ENCODE measurements at regions not wholly inside any gene's neighbourhood (a gene's known extent, or its start where the extent isn't known, plus 50 kb on each side); places are given as distances from the start of the nearest gene placed in this dataset.
"Not testable (repeated sequence)": the region's sequence is repeated elsewhere in the genome, so short reads cannot be mapped to it uniquely, and the experiment has no call there.

DNA sequence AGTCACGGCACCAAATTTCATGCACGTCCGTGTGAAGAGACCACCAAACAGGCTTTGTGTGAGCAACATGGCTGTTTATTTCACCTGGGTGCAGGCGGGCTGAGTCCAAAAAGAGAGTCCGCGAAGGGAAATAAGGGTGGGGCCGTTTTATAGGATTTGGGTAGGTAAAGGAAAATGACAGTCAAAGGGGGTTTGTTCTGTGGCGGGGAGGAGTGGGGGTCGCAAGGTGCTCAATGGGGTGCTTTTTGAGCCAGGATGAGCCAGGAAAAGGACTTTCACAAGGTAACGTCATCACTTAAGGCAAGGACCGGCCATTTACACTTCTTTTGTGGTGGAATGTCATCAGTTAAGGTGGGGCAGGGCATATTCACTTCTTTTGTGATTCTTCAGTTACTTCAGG lies 702.7 kb upstream of the NEGR1 start:
- TF ChIP-seq POLR2A (IDR thresholded peaks at IDR 0.05; ENCODE audit: low read length); MYC (IDR thresholded peaks at IDR 0.05; ENCODE audit: borderline replicate concordance, low read length); SREBF2 (IDR thresholded peaks at IDR 0.05); MAZ (IDR thresholded peaks at IDR 0.05; ENCODE audit: borderline replicate concordance, low read depth, low read length); CHD2 (IDR thresholded peaks at IDR 0.05; ENCODE audit: low read length, partially characterized antibody); JUNB (IDR thresholded peaks at IDR 0.05); FOSB (CRISPR knock-in tag; IDR thresholded peaks at IDR 0.05); CBX2 (IDR thresholded peaks at IDR 0.05; ENCODE audit: borderline replicate concordance, low read depth): not testable (repeated sequence)
- TF ChIP-seq, protein P1, sequence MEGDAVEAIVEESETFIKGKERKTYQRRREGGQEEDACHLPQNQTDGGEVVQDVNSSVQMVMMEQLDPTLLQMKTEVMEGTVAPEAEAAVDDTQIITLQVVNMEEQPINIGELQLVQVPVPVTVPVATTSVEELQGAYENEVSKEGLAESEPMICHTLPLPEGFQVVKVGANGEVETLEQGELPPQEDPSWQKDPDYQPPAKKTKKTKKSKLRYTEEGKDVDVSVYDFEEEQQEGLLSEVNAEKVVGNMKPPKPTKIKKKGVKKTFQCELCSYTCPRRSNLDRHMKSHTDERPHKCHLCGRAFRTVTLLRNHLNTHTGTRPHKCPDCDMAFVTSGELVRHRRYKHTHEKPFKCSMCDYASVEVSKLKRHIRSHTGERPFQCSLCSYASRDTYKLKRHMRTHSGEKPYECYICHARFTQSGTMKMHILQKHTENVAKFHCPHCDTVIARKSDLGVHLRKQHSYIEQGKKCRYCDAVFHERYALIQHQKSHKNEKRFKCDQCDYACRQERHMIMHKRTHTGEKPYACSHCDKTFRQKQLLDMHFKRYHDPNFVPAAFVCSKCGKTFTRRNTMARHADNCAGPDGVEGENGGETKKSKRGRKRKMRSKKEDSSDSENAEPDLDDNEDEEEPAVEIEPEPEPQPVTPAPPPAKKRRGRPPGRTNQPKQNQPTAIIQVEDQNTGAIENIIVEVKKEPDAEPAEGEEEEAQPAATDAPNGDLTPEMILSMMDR (IDR thresholded peaks at IDR 0.05), result not testable (repeated sequence)
- TF ChIP-seq, protein P2, sequence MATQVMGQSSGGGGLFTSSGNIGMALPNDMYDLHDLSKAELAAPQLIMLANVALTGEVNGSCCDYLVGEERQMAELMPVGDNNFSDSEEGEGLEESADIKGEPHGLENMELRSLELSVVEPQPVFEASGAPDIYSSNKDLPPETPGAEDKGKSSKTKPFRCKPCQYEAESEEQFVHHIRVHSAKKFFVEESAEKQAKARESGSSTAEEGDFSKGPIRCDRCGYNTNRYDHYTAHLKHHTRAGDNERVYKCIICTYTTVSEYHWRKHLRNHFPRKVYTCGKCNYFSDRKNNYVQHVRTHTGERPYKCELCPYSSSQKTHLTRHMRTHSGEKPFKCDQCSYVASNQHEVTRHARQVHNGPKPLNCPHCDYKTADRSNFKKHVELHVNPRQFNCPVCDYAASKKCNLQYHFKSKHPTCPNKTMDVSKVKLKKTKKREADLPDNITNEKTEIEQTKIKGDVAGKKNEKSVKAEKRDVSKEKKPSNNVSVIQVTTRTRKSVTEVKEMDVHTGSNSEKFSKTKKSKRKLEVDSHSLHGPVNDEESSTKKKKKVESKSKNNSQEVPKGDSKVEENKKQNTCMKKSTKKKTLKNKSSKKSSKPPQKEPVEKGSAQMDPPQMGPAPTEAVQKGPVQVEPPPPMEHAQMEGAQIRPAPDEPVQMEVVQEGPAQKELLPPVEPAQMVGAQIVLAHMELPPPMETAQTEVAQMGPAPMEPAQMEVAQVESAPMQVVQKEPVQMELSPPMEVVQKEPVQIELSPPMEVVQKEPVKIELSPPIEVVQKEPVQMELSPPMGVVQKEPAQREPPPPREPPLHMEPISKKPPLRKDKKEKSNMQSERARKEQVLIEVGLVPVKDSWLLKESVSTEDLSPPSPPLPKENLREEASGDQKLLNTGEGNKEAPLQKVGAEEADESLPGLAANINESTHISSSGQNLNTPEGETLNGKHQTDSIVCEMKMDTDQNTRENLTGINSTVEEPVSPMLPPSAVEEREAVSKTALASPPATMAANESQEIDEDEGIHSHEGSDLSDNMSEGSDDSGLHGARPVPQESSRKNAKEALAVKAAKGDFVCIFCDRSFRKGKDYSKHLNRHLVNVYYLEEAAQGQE (IDR thresholded peaks at IDR 0.05), result not testable (repeated sequence)
